Stimulated activated naive CD4-positive, alpha-beta T cell treated with Interleukin-2 at 50 U/mL for 16 hours (primary cell): ENCODE measurements at regions not wholly inside any gene's neighbourhood (a gene's known extent, or its start where the extent isn't known, plus 50 kb on each side); places are given as distances from the start of the nearest gene placed in this dataset.

Experiments
- DNase-seq: peaks from one replicate; lab custom pipeline; 2025; lab: John Stamatoyannopoulos, UW

GRCh38 chr2:5751873-5752482, 59.8 kb downstream of the SOX11 start:
- no peak for DNase-seq

- no peak for DNase-seq
Observed at GRCh38 chr2:5756272-5756671, 64.1 kb downstream of the SOX11 start.

- DNase-seq: no peak
Observed at GRCh38 chr2:5758346-5758745, 66.2 kb downstream of the SOX11 start.

GRCh38 chr2:5759949-5760348, 67.8 kb downstream of the SOX11 start:
- no peak for DNase-seq

GRCh38 chr2:5763531-5763930, 71.3 kb downstream of the SOX11 start:
- no peak for DNase-seq

- no peak for DNase-seq
Observed at GRCh38 chr2:5764041-5764440, 71.9 kb downstream of the SOX11 start.

- no peak for DNase-seq
Observed at GRCh38 chr2:5766056-5766455, 73.9 kb downstream of the SOX11 start.

GRCh38 chr2:5766561-5766960, 74.4 kb downstream of the SOX11 start:
- DNase-seq: no peak

GRCh38 chr2:5777131-5777535, 84.9 kb downstream of the SOX11 start:
- DNase-seq: no peak

- DNase-seq: no peak
Observed at GRCh38 chr2:5781679-5782078, 89.5 kb downstream of the SOX11 start.

GRCh38 chr2:5782103-5782502, 89.9 kb downstream of the SOX11 start:
- no peak for DNase-seq

- DNase-seq: no peak
Observed at GRCh38 chr2:5788447-5788846, 96.3 kb downstream of the SOX11 start.

- DNase-seq: no peak
Observed at GRCh38 chr2:5791371-5791770, 99.2 kb downstream of the SOX11 start.

GRCh38 chr2:5794012-5794411, 101.8 kb downstream of the SOX11 start:
- DNase-seq: no peak

GRCh38 chr2:5798084-5798483, 105.9 kb downstream of the SOX11 start:
- no peak for DNase-seq

- no peak for DNase-seq
Observed at GRCh38 chr2:5799348-5799747, 107.2 kb downstream of the SOX11 start.

GRCh38 chr2:5803547-5803946, 111.4 kb downstream of the SOX11 start:
- no peak for DNase-seq

GRCh38 chr2:5818961-5819600, 126.9 kb downstream of the SOX11 start:
- no peak for DNase-seq

GRCh38 chr2:5824126-5824525, 131.9 kb downstream of the SOX11 start:
- no peak for DNase-seq

- DNase-seq: no peak
Observed at GRCh38 chr2:5825686-5826085, 133.5 kb downstream of the SOX11 start.

GRCh38 chr2:5826979-5827655, 134.9 kb downstream of the SOX11 start:
- DNase-seq: no peak

GRCh38 chr2:5834501-5834900, 142.3 kb downstream of the SOX11 start:
- DNase-seq: no peak

GRCh38 chr2:5839550-5839949, 147.4 kb downstream of the SOX11 start:
- no peak for DNase-seq

GRCh38 chr2:5841126-5841525, 148.9 kb downstream of the SOX11 start:
- no peak for DNase-seq
